BJ (cell line): ENCODE measurements at regions not wholly inside any gene's neighbourhood (a gene's known extent, or its start where the extent isn't known, plus 50 kb on each side); places are given as distances from the start of the nearest gene placed in this dataset.

Source experiments
- CTCF ChIA-PET: fragments of 350-600 bp; formaldehyde crosslinking; extraction: SDS; loops from one replicate; lab custom pipeline; 2021; ENCODE audit warnings: antibody characterized with exemption, inconsistent platforms; lab: Yijun Ruan, JAX
- POLR2A ChIA-PET: fragments of 300-600 bp; sonication (Branson Sonifier 250); formaldehyde crosslinking; extraction: SDS; loops from one replicate; lab custom pipeline; 2021; ENCODE audit warnings: antibody characterized with exemption; lab: Charles Lee
- DNase-seq: peaks from one replicate; pipeline ENCODE4 v3.0.0-alpha.2; 2011; ENCODE audit warnings: low read depth
- H3K27me3 ChIP-seq: 2 replicates; pipeline ENCODE4 v1.6.0; 2011; ENCODE audit warnings: low read length; ENCODE audit not compliant: control insufficient read depth, insufficient read depth
- H3K36me3 ChIP-seq: 2 replicates; pipeline ENCODE4 v1.5.1; 2011; ENCODE audit warnings: low read length; ENCODE audit not compliant: control insufficient read depth, insufficient read depth
- H3K4me3 ChIP-seq: 2 replicates; pipeline ENCODE4 v1.5.1; 2011; ENCODE audit warnings: low read depth, mild to moderate bottlenecking, control low read depth, low read length
- CTCF ChIP-seq: IDR thresholded peaks from 2 replicates; pipeline ENCODE4 v1.5.1; 2011; ENCODE audit warnings: low read depth, mild to moderate bottlenecking, control low read depth, inconsistent platforms, low read length, moderate library complexity; ENCODE audit not compliant: insufficient read depth

GRCh38 chr2:186129767-186130581 is 356.1 kb upstream of the ZC3H15 start:
- no peaks in the 10 kb centered on the region for H3K27me3 ChIP-seq
- POLR2A ChIA-PET, result no interaction called here
- CTCF ChIA-PET, result interaction anchor here (1.0 kb wide), 1 partner anchor 10 kb away, joined by 6 read pairs; no protein-coding TSS in a partner anchor
- DNase-seq, result no peak
- TF ChIP-seq CTCF, result no peak
- H3K36me3 ChIP-seq, result no peaks in the 10 kb centered on the region
- H3K4me3 ChIP-seq, result no peak overlapping the region

- H3K4me3 ChIP-seq, result no peak overlapping the region
- H3K27me3 ChIP-seq, result no peaks in the 10 kb centered on the region
- ChIA-PET CTCF (no interaction called here), POLR2A (no interaction called here)
- no peak for TF ChIP-seq CTCF
- no peak for DNase-seq
- H3K36me3 ChIP-seq, result no peaks in the 10 kb centered on the region
Observed at GRCh38 chr2:186130748-186131641, 355.1 kb upstream of the ZC3H15 start.

- H3K4me3 ChIP-seq, result no peak overlapping the region
- DNase-seq, result peak; percentile 30
- ChIA-PET CTCF (no interaction called here), POLR2A (interaction anchor here (0.6 kb wide), 1 partner anchor 203 kb away, joined by 6 read pairs; no protein-coding TSS in a partner anchor)
- TF ChIP-seq CTCF, result no peak
- H3K36me3 ChIP-seq, result no peaks in the 10 kb centered on the region
- no peaks in the 10 kb centered on the region for H3K27me3 ChIP-seq
Observed at GRCh38 chr2:186135686-186136085, 350.4 kb upstream of the ZC3H15 start.

- H3K27me3 ChIP-seq, result no peaks in the 10 kb centered on the region
- no peak overlapping the region for H3K4me3 ChIP-seq
- no peak for TF ChIP-seq CTCF
- no peaks in the 10 kb centered on the region for H3K36me3 ChIP-seq
- POLR2A ChIA-PET, result no interaction called here
- CTCF ChIA-PET, result no interaction called here
- no peak for DNase-seq
Observed at GRCh38 chr2:186136860-186137259, 349.2 kb upstream of the ZC3H15 start.

- CTCF ChIA-PET, result no interaction called here
- no peak for TF ChIP-seq CTCF
- POLR2A ChIA-PET, result no interaction called here
- H3K36me3 ChIP-seq, result no peaks in the 10 kb centered on the region
- H3K27me3 ChIP-seq, result no peaks in the 10 kb centered on the region
- no peak for DNase-seq
- H3K4me3 ChIP-seq, result no peak overlapping the region
Observed at GRCh38 chr2:186138845-186139244, 347.2 kb upstream of the ZC3H15 start.
